T-helper 1 cell treated with Interleukin-12 subunit alpha and Interleukin-12 subunit beta and Interleukin-4 antibody, amounts not matched to agents 30 μg/mL and 1 μg/mL, for 36 hours (primary cell): ENCODE measurements at regions not wholly inside any gene's neighbourhood (a gene's known extent, or its start where the extent isn't known, plus 50 kb on each side); places are given as distances from the start of the nearest gene placed in this dataset.

Source experiments
- H3K27ac Mint-ChIP-seq: one replicate; pipeline ENCODE4 v1.8.0; 2021; ENCODE audit warnings: mild to moderate bottlenecking, mixed read lengths
- H3K27me3 Mint-ChIP-seq: one replicate; pipeline ENCODE4 v1.8.0; 2021; ENCODE audit warnings: low read depth, mixed read lengths
- H3K36me3 Mint-ChIP-seq: one replicate; pipeline ENCODE4 v1.8.0; 2021; ENCODE audit warnings: low read depth, mixed read lengths
- H3K4me1 Mint-ChIP-seq: one replicate; pipeline ENCODE4 v1.8.0; 2021; ENCODE audit warnings: low read depth, mixed read lengths
- H3K4me3 Mint-ChIP-seq: one replicate; pipeline ENCODE4 v1.8.0; 2021; ENCODE audit warnings: mild to moderate bottlenecking, moderate library complexity, mixed read lengths
- H3K9me3 Mint-ChIP-seq: one replicate; pipeline ENCODE4 v1.8.0; 2021; ENCODE audit warnings: mixed read lengths

DNA sequence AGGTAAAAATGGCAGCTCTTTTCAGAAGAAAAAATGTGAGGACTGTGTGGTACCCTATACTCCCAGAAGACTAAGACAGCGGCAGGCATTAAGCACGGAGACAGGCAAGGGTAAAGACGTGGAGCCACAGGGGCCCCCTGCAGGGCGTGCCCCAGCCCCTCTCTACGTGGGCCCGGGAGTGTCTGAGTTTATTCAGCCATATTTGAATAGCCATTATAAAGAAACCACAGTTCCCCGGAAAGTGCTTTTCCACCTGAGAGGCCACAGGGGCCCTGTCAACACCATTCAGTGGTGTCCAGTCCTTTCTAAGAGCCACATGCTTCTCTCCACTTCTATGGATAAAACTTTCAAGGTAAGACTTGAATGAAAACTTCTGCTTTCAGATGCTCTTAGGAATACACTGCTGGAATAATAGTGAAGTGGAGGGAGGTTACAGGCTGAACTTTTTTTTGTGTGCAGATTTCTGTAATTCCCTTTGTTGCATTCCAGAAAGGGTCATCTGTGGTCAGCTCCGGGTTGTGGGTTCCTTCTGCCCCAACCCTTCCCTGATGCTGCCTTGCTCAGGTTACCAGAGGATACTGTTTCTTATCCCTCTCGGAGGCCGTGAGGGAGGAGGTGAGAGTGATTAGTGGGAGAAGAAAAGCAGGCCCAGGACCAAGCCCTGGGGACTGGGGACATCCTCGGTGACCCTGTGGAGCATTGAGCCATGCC, 58.4 kb downstream of the SLC25A47 start:
- Mint-ChIP-seq H3K27me3 (no peaks in the 10 kb centered on the region), H3K9me3 (no peaks in the 10 kb centered on the region), H3K27ac (no peak overlapping the region), H3K4me3 (no peak overlapping the region), H3K36me3 (peaks cover 2% of the 10 kb centered on the region), H3K4me1 (peaks cover 15% of the 10 kb centered on the region)

DNA sequence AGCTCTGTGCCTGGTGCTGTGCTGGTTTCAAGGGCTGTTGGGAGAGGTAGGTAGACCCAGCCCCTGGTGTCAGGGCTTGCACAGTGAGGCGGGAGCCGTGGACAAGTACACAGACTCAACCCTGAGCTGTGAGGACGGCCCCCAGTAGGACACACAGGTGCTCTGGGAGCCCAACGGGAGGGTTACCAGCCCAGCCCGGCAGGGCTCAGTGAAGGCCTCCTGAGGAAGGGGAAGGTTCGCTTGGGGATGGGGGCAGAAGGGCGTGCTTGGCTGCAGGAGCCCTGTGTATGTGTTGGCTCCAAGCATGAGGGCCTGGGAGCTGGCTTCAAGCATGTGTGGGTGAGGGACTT, 58.9 kb downstream of the SLC25A47 start:
- H3K27ac Mint-ChIP-seq: no peak overlapping the region
- H3K27me3 Mint-ChIP-seq: no peaks in the 10 kb centered on the region
- peaks cover 2% of the 10 kb centered on the region for H3K36me3 Mint-ChIP-seq
- peaks cover 11% of the 10 kb centered on the region for H3K4me1 Mint-ChIP-seq
- no peaks in the 10 kb centered on the region for H3K9me3 Mint-ChIP-seq
- no peak overlapping the region for H3K4me3 Mint-ChIP-seq

DNA sequence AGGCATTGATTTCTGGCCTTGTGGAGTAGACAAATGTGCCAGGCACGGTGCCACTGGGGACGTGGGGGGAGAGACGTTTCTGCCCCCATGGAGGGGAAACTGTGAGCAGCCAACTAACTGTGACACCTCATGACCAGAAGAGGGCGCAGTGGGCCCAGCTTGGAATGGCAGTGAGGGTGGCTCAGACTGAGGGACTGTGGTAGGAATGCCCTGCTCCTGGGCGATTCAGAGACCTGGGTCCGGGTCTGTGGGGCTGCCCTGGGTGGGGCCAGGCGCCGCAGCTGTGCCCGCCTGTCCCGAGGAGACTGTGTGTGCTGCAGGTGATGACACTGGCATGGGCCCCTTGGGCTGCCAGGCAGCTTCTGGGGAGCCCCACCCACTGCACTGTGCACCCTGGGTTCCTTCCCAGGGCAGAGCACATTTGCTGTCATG, 60.6 kb downstream of the SLC25A47 start:
- Mint-ChIP-seq H3K4me1 (peaks cover 14% of the 10 kb centered on the region), H3K4me3 (no peak overlapping the region), H3K36me3 (peaks cover 2% of the 10 kb centered on the region), H3K9me3 (no peaks in the 10 kb centered on the region), H3K27me3 (no peaks in the 10 kb centered on the region), H3K27ac (no peak overlapping the region)

DNA sequence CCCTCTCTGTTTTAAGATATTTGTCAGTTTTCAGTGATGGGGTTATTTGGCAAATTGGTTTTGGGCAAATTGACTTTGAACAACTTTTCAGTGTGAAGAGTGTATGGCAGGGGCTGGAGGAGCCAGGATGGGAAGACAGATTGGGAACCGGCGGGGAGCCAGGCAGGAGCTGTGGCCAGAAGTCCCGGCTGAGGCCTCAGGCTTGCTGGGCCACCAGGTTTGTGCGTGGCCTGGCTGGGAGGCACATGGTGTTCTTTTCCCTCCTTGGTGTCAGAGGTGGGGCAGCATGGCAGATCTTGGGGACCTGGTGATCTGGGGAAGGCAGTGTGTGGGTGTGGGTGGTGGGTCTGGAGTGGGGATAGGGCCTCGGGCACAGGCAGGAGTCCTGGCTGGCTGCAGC, 61.1 kb downstream of the SLC25A47 start:
- Mint-ChIP-seq H3K27ac (no peak overlapping the region), H3K9me3 (no peaks in the 10 kb centered on the region), H3K4me1 (peaks cover 14% of the 10 kb centered on the region), H3K4me3 (no peak overlapping the region), H3K36me3 (peaks cover 2% of the 10 kb centered on the region), H3K27me3 (no peaks in the 10 kb centered on the region)

DNA sequence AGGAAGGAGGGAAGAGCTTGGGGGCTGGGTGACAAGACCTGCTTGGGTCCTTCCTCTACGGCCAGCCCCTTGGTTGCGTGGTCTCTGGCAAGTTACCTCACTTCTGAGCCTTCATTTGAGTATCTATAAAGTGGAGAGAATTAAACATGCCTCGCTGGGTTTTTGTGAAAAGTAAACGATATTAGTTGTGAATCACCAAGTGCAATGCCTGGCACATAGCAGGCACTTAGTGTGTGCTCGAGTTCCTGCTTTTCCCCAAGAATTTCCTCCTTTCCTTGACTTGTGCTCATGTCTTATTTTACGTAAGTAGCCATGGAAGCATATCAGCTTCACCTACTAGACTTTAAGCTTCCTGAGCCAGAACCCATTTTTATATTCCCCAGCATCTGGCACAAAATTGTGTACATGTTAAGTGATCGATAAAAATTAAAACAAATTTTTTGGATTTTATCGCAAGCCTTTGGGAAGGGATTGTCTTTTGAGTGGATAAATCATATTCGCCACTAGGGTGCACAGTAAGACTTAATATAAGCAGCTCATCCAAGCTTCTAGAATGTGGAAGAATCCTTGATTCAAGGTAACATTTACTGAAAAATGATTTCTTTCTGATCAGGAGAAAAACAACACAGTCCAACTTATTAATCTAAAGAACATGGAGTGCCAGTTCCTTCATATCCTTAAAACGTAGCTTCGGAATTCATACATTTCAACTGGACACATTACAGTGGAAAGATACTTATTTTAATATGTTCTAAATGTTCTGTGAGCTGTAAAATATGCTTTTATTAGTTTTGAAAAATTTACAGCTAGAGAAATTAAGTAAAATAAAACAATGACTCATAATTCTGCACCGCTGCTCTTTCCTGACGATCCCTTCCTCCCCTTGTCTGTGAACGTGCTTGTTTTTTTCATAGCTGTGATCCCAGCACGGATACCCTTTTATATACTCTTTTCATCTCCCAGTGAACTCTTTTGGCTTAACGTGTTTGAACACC, 62.0 kb downstream of the SLC25A47 start:
- no peak overlapping the region for H3K27ac Mint-ChIP-seq
- H3K36me3 Mint-ChIP-seq: peaks cover 2% of the 10 kb centered on the region
- H3K9me3 Mint-ChIP-seq: no peaks in the 10 kb centered on the region
- H3K27me3 Mint-ChIP-seq: no peaks in the 10 kb centered on the region
- H3K4me3 Mint-ChIP-seq: no peak overlapping the region
- H3K4me1 Mint-ChIP-seq: peaks cover 14% of the 10 kb centered on the region

DNA sequence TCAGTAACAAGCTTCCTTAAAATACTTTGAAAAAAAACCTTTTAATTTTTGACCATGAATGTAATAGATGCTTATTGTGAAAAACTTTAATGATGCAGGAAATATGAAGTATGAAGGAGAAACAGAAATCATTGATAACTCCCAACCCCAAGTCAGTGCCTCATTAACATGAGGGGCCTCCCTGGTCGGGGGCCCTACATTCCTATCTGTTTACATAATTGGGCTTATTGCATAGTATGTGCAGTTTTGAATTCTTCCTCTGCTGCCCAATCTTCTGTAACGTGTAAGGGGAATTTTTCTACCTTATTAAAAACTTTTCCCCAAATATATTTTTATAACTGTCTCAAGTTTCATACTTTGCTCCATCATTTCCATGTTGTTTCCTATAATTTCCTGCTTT, 63.0 kb downstream of the SLC25A47 start:
- Mint-ChIP-seq H3K27me3 (no peaks in the 10 kb centered on the region), H3K36me3 (no peaks in the 10 kb centered on the region), H3K4me1 (peaks cover 12% of the 10 kb centered on the region), H3K4me3 (no peak overlapping the region), H3K9me3 (no peaks in the 10 kb centered on the region), H3K27ac (no peak overlapping the region)

DNA sequence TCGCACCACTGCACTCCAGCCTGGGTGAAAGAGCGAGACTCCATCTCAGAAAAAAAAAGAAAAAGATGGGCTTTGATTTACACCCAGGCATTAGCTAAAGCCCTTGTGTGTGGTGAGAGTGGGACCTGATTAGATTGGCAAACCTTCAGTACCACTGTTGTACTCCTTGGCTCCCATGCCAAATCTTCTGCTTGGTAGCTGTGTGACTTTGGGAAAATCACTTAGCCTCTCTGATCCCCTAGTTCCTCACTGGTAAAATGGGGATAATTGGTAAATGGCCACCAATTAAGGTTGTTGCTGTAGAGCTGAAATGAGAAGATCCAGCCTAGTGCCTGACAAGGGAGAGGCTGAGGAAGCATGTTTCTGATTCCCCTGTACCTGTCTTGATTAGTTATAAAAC, 63.7 kb downstream of the SLC25A47 start:
- H3K27me3 Mint-ChIP-seq: no peaks in the 10 kb centered on the region
- no peaks in the 10 kb centered on the region for H3K36me3 Mint-ChIP-seq
- no peaks in the 10 kb centered on the region for H3K9me3 Mint-ChIP-seq
- H3K4me1 Mint-ChIP-seq: peaks cover 12% of the 10 kb centered on the region
- H3K27ac Mint-ChIP-seq: no peak overlapping the region
- H3K4me3 Mint-ChIP-seq: no peak overlapping the region

DNA sequence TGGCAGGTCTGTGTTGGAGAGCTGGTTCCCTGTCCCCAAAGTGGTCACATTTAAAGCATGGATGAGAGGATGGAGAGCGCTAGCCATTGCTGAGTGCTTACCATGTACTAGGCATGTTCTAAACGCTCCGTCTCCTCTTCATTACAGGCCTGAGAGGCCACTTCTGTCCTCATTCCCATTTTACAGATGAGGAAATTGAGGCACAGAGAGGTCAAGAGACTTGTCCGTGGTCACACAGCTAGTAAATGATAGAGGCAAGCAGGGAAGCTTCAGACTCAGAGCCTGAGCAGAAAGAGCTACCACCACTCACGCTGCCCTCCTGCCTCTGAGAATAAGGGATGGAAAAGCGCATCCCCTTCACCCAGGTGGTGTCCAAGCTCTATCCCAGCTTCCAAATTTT, 64.3 kb downstream of the SLC25A47 start:
- peaks cover 12% of the 10 kb centered on the region for H3K4me1 Mint-ChIP-seq
- no peaks in the 10 kb centered on the region for H3K36me3 Mint-ChIP-seq
- no peak overlapping the region for H3K4me3 Mint-ChIP-seq
- no peak overlapping the region for H3K27ac Mint-ChIP-seq
- no peaks in the 10 kb centered on the region for H3K27me3 Mint-ChIP-seq
- no peaks in the 10 kb centered on the region for H3K9me3 Mint-ChIP-seq

DNA sequence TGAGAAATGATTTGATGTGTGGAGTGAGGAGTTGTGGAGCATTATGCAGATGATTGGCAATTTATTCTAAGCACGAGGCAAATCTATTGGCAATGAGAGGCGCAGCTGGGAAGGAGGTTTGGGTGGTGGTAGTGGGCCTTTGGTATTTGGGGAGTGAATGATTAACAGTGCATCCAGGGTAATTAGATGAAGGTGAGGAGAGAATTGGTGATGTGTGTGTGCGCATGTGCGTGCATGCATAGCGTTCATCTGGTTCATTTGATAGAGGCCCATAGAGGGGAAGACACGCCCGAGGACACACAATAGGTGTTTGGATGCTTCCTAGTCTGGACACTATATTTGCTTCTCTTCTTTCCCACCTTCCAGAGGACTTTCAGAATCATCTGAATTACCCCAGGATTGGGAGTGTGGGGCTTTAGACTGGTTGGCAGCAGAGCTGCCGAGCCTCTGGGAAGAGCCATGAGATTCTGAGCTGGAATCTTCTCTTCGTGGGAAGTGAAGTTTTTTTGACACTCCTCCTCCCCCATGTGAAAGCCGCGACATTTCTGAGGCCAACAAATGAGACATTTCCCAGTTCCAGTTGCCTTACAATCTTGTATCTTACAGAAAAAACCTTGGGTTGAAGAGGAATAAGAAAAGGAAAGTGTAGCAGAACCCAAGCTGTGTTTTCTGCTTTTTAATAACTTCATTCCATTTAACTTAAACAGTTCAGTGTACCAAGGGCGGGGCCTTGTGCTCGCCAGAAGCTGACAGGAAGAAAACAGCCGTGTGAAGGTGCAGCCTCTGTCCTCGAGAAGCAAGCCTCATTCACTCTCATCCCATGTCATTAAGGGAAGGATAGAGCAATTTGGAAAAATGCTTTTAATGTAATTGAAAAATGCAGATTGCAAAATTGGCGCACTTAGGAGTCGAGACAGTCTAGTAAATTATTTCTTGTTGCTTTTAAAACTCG, 65.2 kb downstream of the SLC25A47 start:
- Mint-ChIP-seq H3K36me3 (no peaks in the 10 kb centered on the region), H3K4me3 (no peak overlapping the region), H3K4me1 (peaks cover 14% of the 10 kb centered on the region), H3K9me3 (no peaks in the 10 kb centered on the region), H3K27me3 (no peaks in the 10 kb centered on the region), H3K27ac (no peak overlapping the region)

DNA sequence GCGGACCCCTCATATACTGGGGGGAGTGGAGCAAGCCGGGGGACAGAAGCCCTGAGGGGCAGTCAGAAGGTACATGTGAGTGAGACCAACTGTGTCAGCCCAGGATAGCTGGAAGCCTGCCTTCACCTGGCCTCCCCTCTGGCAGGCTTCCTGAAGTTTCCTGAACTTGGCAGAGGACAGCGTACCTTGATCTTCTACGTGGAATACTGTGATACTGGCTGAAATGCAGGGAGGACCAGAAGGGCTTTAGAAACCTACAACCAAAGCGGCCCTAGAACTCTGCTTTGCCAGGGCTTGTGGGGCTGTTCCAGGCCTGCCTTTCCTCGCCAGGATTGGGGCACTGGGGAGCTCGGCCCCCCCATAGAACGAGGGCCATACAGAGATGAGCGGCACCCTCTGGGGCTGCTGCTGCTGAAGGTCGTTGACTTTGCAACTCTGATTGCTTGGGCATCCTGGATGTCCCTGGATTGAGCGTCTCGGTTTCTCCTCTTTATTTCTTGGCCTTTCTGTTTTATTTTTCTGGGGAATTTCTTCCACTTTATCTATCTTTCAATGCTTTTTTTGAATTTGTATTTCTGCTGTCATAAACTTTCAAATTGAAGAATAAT, 66.5 kb downstream of the SLC25A47 start:
- Mint-ChIP-seq H3K27me3 (no peaks in the 10 kb centered on the region), H3K36me3 (no peaks in the 10 kb centered on the region), H3K27ac (no peak overlapping the region), H3K9me3 (no peaks in the 10 kb centered on the region), H3K4me3 (no peak overlapping the region), H3K4me1 (peaks cover 9% of the 10 kb centered on the region)

DNA sequence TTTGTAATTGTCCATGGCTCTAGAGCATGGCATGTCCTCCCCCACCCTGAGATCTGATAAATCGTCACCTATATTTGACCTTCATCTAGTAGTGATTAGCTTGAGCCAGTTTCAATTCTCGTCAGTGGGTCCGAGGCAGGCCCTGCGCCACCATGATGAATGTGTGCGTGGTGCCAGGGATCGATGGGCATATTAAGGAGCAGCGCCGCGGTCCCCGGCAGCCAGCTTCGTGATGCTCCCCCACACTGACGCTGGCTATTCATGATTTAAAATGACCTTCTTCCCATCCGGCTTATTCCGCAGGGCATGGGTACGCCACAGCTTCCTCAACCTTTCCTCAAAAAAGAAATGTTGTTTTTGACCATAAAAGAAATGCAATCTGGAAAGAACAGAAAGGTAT, 68.0 kb downstream of the SLC25A47 start:
- no peaks in the 10 kb centered on the region for H3K9me3 Mint-ChIP-seq
- H3K27ac Mint-ChIP-seq: no peak overlapping the region
- H3K27me3 Mint-ChIP-seq: no peaks in the 10 kb centered on the region
- H3K4me1 Mint-ChIP-seq: peaks cover 9% of the 10 kb centered on the region
- H3K4me3 Mint-ChIP-seq: no peak overlapping the region
- no peaks in the 10 kb centered on the region for H3K36me3 Mint-ChIP-seq

DNA sequence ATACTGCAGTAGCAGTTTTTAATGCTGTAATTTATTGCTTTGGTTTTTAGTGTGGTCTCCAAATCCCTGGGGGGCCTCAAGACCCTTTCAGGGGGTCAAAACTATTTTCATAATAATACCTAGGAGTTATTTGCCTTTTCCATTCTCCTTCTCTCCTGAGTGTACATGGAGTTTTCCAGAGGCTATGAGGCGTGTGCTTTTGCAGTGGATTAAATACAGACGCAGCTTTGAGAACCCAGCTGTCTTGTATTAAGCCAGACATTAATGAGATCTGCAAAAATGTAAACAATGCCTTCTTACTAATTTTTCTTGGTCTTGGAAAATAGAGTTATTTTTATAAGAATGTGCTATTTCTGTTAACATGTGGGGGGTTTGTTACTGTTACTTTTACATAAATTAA, 68.6 kb downstream of the SLC25A47 start:
- no peak overlapping the region for H3K27ac Mint-ChIP-seq
- H3K9me3 Mint-ChIP-seq: no peaks in the 10 kb centered on the region

DNA sequence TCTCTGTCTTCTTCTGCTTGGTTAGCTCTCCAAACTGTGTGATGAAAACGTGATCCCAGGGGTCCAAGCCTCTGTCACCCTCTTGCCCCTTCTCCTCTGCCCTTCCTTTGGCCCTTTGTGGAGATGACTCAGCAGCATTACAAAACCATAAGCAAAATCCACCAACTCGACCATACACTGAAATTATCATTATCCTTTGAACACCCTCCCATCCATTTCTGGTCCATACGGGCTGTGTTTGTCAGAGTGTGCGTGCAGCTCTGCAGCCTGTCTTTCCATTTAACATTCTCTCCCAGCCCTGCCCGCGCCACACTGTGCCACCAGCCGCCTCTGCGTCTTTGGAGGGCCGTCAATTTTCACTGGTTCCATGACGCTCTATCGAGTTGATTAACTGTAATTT, 69.2 kb downstream of the SLC25A47 start:
- Mint-ChIP-seq H3K36me3 (no peaks in the 10 kb centered on the region), H3K4me1 (peaks cover 9% of the 10 kb centered on the region), H3K4me3 (no peak overlapping the region), H3K9me3 (no peaks in the 10 kb centered on the region), H3K27me3 (no peaks in the 10 kb centered on the region), H3K27ac (no peak overlapping the region)

More for the DNA sequence above, 68.6 kb downstream of the SLC25A47 start:
- Mint-ChIP-seq H3K4me1 (peaks cover 9% of the 10 kb centered on the region), H3K27me3 (no peaks in the 10 kb centered on the region), H3K36me3 (no peaks in the 10 kb centered on the region), H3K4me3 (no peak overlapping the region)

DNA sequence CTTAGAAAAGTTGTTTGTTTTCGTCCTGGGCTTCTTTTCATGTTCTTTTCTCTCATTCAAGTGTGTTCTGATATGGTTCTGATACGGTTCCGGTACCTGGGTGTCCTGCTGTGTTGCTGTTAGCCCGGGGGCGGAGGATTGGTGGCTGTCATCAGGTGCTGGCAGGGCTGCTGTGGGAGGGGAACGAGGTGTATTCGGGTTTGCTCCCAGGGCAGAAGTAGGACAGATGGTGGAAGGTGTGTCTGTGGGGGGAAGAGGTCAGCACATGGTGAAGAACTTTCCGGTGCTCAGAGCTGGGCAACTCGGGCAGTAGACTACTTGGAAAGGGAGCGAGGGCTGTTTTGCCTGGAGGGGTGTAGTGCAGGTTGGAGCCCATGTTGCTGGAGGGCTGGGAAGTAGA, 70.2 kb downstream of the SLC25A47 start:
- H3K9me3 Mint-ChIP-seq: no peaks in the 10 kb centered on the region
- H3K36me3 Mint-ChIP-seq: no peaks in the 10 kb centered on the region
- no peaks in the 10 kb centered on the region for H3K27me3 Mint-ChIP-seq
- no peak overlapping the region for H3K4me3 Mint-ChIP-seq
- peaks cover 6% of the 10 kb centered on the region for H3K4me1 Mint-ChIP-seq
- H3K27ac Mint-ChIP-seq: peak overlapping the region; percentile 17
